Cardiac fibroblast (primary cell): ENCODE measurements at regions not wholly inside any gene's neighbourhood (a gene's known extent, or its start where the extent isn't known, plus 50 kb on each side); places are given as distances from the start of the nearest gene placed in this dataset.

Experiments
- DNase-seq, 2 donors: peaks; one replicate each; pipeline versions ENCODE4 v3.0.0 to v3.0.0-alpha.2; 2010; ENCODE audit warnings: low read depth in 2 of 2
- H3K4me3 ChIP-seq, 2 donors: replicated peaks in 1 of 2; 1 replicate in 1 of 2; 2 replicates in 1 of 2; pipeline ENCODE4 v1.5.1; 2011; ENCODE audit warnings: low read depth in 2 of 2, low read length in 2 of 2, mild to moderate bottlenecking in 2 of 2, moderate library complexity in 1 of 2
- CTCF ChIP-seq: IDR thresholded peaks from one replicate; pipeline ENCODE4 v1.5.1; 2011; ENCODE audit warnings: low read depth, mild to moderate bottlenecking, low read length, inconsistent platforms

GRCh38 chr5:155290937-155291336 is 277.4 kb downstream of the KIF4B start:
- no peak for TF ChIP-seq CTCF
- no peak overlapping the region for H3K4me3 ChIP-seq

GRCh38 chr5:155293605-155294178 is 280.1 kb downstream of the KIF4B start:
- TF ChIP-seq CTCF: no peak
- no peak overlapping the region for H3K4me3 ChIP-seq
- no peak for DNase-seq

More at GRCh38 chr5:155290937-155291336, 277.4 kb downstream of the KIF4B start:
- DNase-seq: no peak

- no peak for DNase-seq
- H3K4me3 ChIP-seq: no peak overlapping the region
- TF ChIP-seq CTCF: no peak
These were observed 281.6 kb downstream of the KIF4B start for GRCh38 chr5:155295111-155295510.

- no peak for DNase-seq
- H3K4me3 ChIP-seq: no peak overlapping the region
- TF ChIP-seq CTCF: no peak
These were observed 285.9 kb downstream of the KIF4B start for GRCh38 chr5:155299386-155300005.

GRCh38 chr5:155303120-155303519 is 289.6 kb downstream of the KIF4B start:
- H3K4me3 ChIP-seq: no peak overlapping the region
- DNase-seq: no peak

GRCh38 chr5:155307229-155307628 is 293.7 kb downstream of the KIF4B start:
- TF ChIP-seq CTCF: no peak
- no peak overlapping the region for H3K4me3 ChIP-seq
- DNase-seq: no peak

More at GRCh38 chr5:155303120-155303519, 289.6 kb downstream of the KIF4B start:
- no peak for TF ChIP-seq CTCF

- DNase-seq: no peak
- TF ChIP-seq CTCF: no peak
- H3K4me3 ChIP-seq: no peak overlapping the region
These were observed 294.7 kb downstream of the KIF4B start for GRCh38 chr5:155308289-155308688.
